Endothelial cell of umbilical vein (primary cell): ENCODE measurements at regions not wholly inside any gene's neighbourhood (a gene's known extent, or its start where the extent isn't known, plus 50 kb on each side); places are given as distances from the start of the nearest gene placed in this dataset.

Experiments
- BruUV-seq: library from RNA; stranded (reverse); fragments of 400-500 nt; replicated peaks from 2 replicates; lab custom pipeline; 2021; lab: Mats Ljungman, UMichigan
- CTCF ChIA-PET: fragments of 300-600, 350-600 bp; sonication (Branson Sonifier 250); formaldehyde crosslinking; loops from one replicate; lab custom pipeline; 2021; ENCODE audit warnings: antibody characterized with exemption, inconsistent platforms; lab: Charles Lee
- POLR2A ChIA-PET: fragments of 300-600, 350-600 bp; sonication (Branson Sonifier 250); formaldehyde crosslinking; loops from one replicate; lab custom pipeline; 2021; ENCODE audit warnings: antibody characterized with exemption, inconsistent platforms; lab: Charles Lee
- DNase-seq: peaks from one replicate; pipeline ENCODE4 v3.0.0-alpha.2; 2011; ENCODE audit warnings: low read depth, low spot score
- FAIRE-seq: peaks from 2 replicates; lab custom pipeline; 2011; peaks lifted over from hg19 to GRCh38; lab: Jason Lieb, UNC
- H2AFZ ChIP-seq: 2 replicates; pipeline ENCODE4 v1.6.0; 2012; ENCODE audit warnings: low read depth, low read length, control low read depth, inconsistent platforms
- H3K27ac ChIP-seq: 2 replicates; pipeline ENCODE4 v1.5.1; 2011; ENCODE audit warnings: low read depth, mild to moderate bottlenecking, control low read depth, low read length, moderate library complexity; ENCODE audit not compliant: insufficient read depth
- H3K27me3 ChIP-seq, 2 experiments: 2 replicates each; pipeline versions ENCODE4 v1.6.0 to v1.6.1; 2011; ENCODE audit warnings: low read length in 2 of 2, mixed read lengths in 1 of 2; ENCODE audit not compliant: control insufficient read depth in 2 of 2, insufficient read depth in 2 of 2
- H3K36me3 ChIP-seq, 2 experiments: 2 replicates in 1 of 2; 3 replicates in 1 of 2; pipeline ENCODE4 v1.5.1; 2011; ENCODE audit warnings: low read length in 2 of 2, mild to moderate bottlenecking in 1 of 2, moderate library complexity in 1 of 2; ENCODE audit not compliant: control insufficient read depth in 2 of 2, insufficient read depth in 2 of 2; ENCODE audit errors: extremely low read depth in 1 of 2
- H3K4me1 ChIP-seq: 3 replicates; pipeline ENCODE4 v1.5.1; 2011; ENCODE audit warnings: mild to moderate bottlenecking, low read length; ENCODE audit not compliant: control insufficient read depth, insufficient read depth; ENCODE audit errors: extremely low read depth
- H3K4me2 ChIP-seq: 2 replicates; pipeline ENCODE4 v1.6.1; 2011; ENCODE audit warnings: low read length, control low read depth, mixed read lengths; ENCODE audit not compliant: insufficient read depth
- H3K4me3 ChIP-seq, 3 experiments: fragments of 200-600 bp in 1 of 3; sonication (generic), shearing (Covaris generic) in 1 of 3; replicated peaks in 1 of 3; 2 replicates each; pipeline ENCODE4 v1.5.1; 2011 to 2016; ENCODE audit warnings: control low read depth in 3 of 3, low read length in 3 of 3, mild to moderate bottlenecking in 2 of 3, inconsistent platforms in 1 of 3, low read depth in 1 of 3, moderate library complexity in 1 of 3; ENCODE audit not compliant: insufficient read depth in 1 of 3
- H3K79me2 ChIP-seq: 2 replicates; pipeline ENCODE4 v1.6.0; 2012; ENCODE audit warnings: low read length, inconsistent platforms; ENCODE audit not compliant: control insufficient read depth, insufficient read depth
- H3K9ac ChIP-seq: replicated peaks from 2 replicates; pipeline ENCODE3; 2011; ENCODE audit warnings: low read length, control low read depth; ENCODE audit not compliant: insufficient read depth; ENCODE audit errors: extremely low read depth
- H3K9me1 ChIP-seq: replicated peaks from 3 replicates; pipeline ENCODE4 v1.6.0; 2011; ENCODE audit warnings: mild to moderate bottlenecking, low read length; ENCODE audit not compliant: control insufficient read depth, insufficient read depth; ENCODE audit errors: extremely low read depth
- H3K9me3 ChIP-seq: replicated peaks from 2 replicates; pipeline ENCODE4 v1.5.1; 2012; ENCODE audit warnings: low read length, inconsistent platforms; ENCODE audit not compliant: control insufficient read depth, insufficient read depth
- H4K20me1 ChIP-seq: replicated peaks from 2 replicates; pipeline ENCODE3; 2011; ENCODE audit warnings: mild to moderate bottlenecking, low read length; ENCODE audit not compliant: control insufficient read depth, insufficient read depth; ENCODE audit errors: extremely low read depth
- EZH2 ChIP-seq: IDR thresholded peaks from 2 replicates; pipeline ENCODE4 v1.6.1; 2012; ENCODE audit warnings: borderline replicate concordance, low read depth, mild to moderate bottlenecking, moderate library complexity, low read length, inconsistent platforms; ENCODE audit not compliant: severe bottlenecking
- FOS ChIP-seq: IDR thresholded peaks from 2 replicates; pipeline ENCODE4 v1.6.1; 2011; ENCODE audit warnings: mild to moderate bottlenecking, low read length, moderate library complexity, borderline replicate concordance; ENCODE audit not compliant: insufficient read depth
- GATA2 ChIP-seq: IDR thresholded peaks from 2 replicates; pipeline ENCODE4 v1.7.0; 2011; ENCODE audit warnings: low read depth, mild to moderate bottlenecking, moderate library complexity, mixed read lengths, low read length; ENCODE audit not compliant: insufficient read length, insufficient read depth
- JUN ChIP-seq: IDR thresholded peaks from 2 replicates; pipeline ENCODE4 v1.6.1; 2011; ENCODE audit warnings: borderline replicate concordance, low read depth; ENCODE audit not compliant: insufficient read length, insufficient read depth
- MYC ChIP-seq: IDR thresholded peaks from one replicate; pipeline ENCODE4 v1.6.1; 2011; ENCODE audit warnings: mild to moderate bottlenecking, low read depth, low read length
- POLR2A ChIP-seq: IDR thresholded peaks from 2 replicates; pipeline ENCODE4 v1.6.1; 2012; ENCODE audit warnings: low read depth, mild to moderate bottlenecking, control low read depth, low read length
- POLR2AphosphoS5 ChIP-seq: IDR thresholded peaks from 2 replicates; pipeline ENCODE4 v1.6.1; 2012; ENCODE audit warnings: low read depth, mild to moderate bottlenecking, control low read depth, low read length, moderate library complexity; ENCODE audit not compliant: insufficient read depth
- dilution Hi-C: fragments of 300-500 bp; cut with MboI; formaldehyde crosslinking; loops from one replicate; pipeline ENCODE4 v1.15.0; 2019; ENCODE audit warnings: low sequenced_read_pairs; ENCODE audit not compliant: extremely low pct_ligation_motif_present
- intact Hi-C: fragments of 100-400 bp; cut with micrococcal nuclease; formaldehyde crosslinking; loops from one replicate; pipeline ENCODE4 v1.10.0; 2022
- TF ChIP-seq, protein P1 (sequence below), 2 donors: IDR thresholded peaks; 1 replicate in 1 of 2; 2 replicates in 1 of 2; pipeline ENCODE4 v1.5.1; 2011; ENCODE audit warnings: low read length in 2 of 2, mild to moderate bottlenecking in 2 of 2, moderate library complexity in 2 of 2, control low read depth in 1 of 2, inconsistent platforms in 1 of 2, low read depth in 1 of 2; ENCODE audit not compliant: insufficient read depth in 1 of 2; ENCODE audit errors: extremely low read depth in 1 of 2
- TF ChIP-seq, protein P2 (sequence below): IDR thresholded peaks from 2 replicates; pipeline ENCODE4 v1.6.1; 2011; ENCODE audit not compliant: insufficient read depth, insufficient read length

DNA sequence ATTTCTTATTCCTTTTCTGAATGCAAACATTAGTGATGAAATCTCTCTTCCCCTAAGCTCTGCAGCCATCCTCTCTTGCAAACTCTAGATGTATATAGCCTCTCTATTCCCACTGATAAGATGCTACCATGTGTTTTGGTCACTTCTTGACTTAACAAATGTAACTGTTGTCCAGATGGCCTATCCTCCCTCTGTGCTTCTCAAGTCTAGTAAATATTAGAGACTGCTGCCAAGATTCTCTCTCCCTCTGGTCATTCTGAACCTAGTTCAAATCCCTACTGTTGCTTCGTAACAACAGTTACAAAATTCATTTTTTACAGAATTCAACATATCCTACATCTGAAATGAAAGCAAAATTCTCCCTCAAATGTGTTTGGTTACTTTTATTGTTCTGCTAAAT is 156.6 kb downstream of the TXNL1 start:
- DNase-seq (no peak), FAIRE-seq (no peak)
- no peaks in the 10 kb centered on the region for H4K20me1 ChIP-seq
- H3K9me1 ChIP-seq: no peaks in the 10 kb centered on the region
- H3K27me3 ChIP-seq: peaks cover 0 to 7% of the 10 kb centered on the region in 2 experiments
- H3K9me3 ChIP-seq: no peaks in the 10 kb centered on the region
- ChIA-PET POLR2A (no interaction called here), CTCF (no interaction called here)
- TF ChIP-seq JUN (no peak), FOS (no peak), MYC (no peak), POLR2AphosphoS5 (no peak), POLR2A (no peak), GATA2 (no peak), EZH2 (no peak)
- TF ChIP-seq, protein P1, sequence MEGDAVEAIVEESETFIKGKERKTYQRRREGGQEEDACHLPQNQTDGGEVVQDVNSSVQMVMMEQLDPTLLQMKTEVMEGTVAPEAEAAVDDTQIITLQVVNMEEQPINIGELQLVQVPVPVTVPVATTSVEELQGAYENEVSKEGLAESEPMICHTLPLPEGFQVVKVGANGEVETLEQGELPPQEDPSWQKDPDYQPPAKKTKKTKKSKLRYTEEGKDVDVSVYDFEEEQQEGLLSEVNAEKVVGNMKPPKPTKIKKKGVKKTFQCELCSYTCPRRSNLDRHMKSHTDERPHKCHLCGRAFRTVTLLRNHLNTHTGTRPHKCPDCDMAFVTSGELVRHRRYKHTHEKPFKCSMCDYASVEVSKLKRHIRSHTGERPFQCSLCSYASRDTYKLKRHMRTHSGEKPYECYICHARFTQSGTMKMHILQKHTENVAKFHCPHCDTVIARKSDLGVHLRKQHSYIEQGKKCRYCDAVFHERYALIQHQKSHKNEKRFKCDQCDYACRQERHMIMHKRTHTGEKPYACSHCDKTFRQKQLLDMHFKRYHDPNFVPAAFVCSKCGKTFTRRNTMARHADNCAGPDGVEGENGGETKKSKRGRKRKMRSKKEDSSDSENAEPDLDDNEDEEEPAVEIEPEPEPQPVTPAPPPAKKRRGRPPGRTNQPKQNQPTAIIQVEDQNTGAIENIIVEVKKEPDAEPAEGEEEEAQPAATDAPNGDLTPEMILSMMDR (IDR thresholded peaks at IDR 0.05; ENCODE audit: extremely low read depth in 1 of 2, insufficient read depth in 1 of 2, low read depth in 1 of 2, low read length in 2 of 2): no peak
- TF ChIP-seq, protein P2, sequence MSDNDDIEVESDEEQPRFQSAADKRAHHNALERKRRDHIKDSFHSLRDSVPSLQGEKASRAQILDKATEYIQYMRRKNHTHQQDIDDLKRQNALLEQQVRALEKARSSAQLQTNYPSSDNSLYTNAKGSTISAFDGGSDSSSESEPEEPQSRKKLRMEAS: no peak
- H3K27ac ChIP-seq: no peak overlapping the region
- dilution Hi-C loops: no loop called here
- intact Hi-C loops: no loop called here
- no peak overlapping the region for H2AFZ ChIP-seq
- H3K4me1 ChIP-seq: no peaks in the 10 kb centered on the region
- H3K4me3 ChIP-seq: no peak overlapping the region
- H3K36me3 ChIP-seq: no peaks in the 10 kb centered on the region
- no peaks in the 10 kb centered on the region for H3K79me2 ChIP-seq
- no TSS peak for BruUV-seq
- H3K9ac ChIP-seq: no peak overlapping the region
- H3K4me2 ChIP-seq: no peak overlapping the region
